ENCODE measurements at regions not wholly inside any gene's neighbourhood (a gene's known extent, or its start where the extent isn't known, plus 50 kb on each side); places are given as distances from the start of the nearest gene placed in this dataset.

- DNase-seq, result no peak
- Histone ChIP-seq H3K27me3 (ENCODE audit: control insufficient read depth in 3 of 3, insufficient read depth in 3 of 3, low read length in 3 of 3) (no peaks in the 10 kb centered on the region), H3K9me3 (ENCODE audit: control insufficient read depth in 2 of 2, insufficient read depth in 1 of 2, low read depth in 1 of 2, low read length in 1 of 2) (no peaks in the 10 kb centered on the region), H3K4me1 (ENCODE audit: control insufficient read depth in 3 of 3, insufficient read depth in 2 of 3, low read depth in 1 of 3, low read length in 2 of 3) (no peaks in the 10 kb centered on the region), H3K4me3 (ENCODE audit: low read depth in 1 of 3, low read length in 3 of 3) (no peak overlapping the region), H3K36me3 (ENCODE audit: control insufficient read depth in 3 of 3, insufficient read depth in 2 of 3, low read depth in 1 of 3, low read length in 3 of 3) (no peaks in the 10 kb centered on the region), H3K27ac (ENCODE audit: low read depth in 1 of 3, low read length in 2 of 3) (no peak overlapping the region)
- 83 to 87% (median 83%) methylated on average over 2 of the region's 2 CpGs for WGBS, 3 donors
- no peak for FAIRE-seq
Measured at GRCh38 chr13:64438084-64438483, 2792.1 kb downstream of the PCDH9 start.

DNA sequence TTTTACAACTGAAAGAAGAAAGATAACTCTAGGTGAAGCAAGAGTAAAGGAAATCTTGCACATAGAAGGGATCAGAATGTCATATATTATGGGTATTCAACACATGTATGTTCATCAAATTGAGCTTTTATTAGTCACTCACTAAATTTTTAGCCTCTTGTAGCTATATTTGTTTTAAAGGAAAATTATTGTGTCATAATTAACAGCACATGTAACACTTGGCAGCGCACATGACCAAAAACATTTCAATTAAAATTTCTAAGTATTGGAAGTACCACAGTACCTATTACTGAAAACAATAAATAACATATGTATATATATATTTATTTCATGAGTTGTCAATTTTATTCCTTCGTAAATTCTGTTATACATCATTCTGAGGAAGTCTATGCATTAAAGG lies 2800.4 kb downstream of the PCDH9 start:
- FAIRE-seq, result no peak
- Histone ChIP-seq H3K27ac (ENCODE audit: low read depth in 1 of 3, low read length in 2 of 3) (no peak overlapping the region), H3K4me3 (ENCODE audit: low read depth in 1 of 3, low read length in 3 of 3) (no peak overlapping the region), H3K27me3 (ENCODE audit: control insufficient read depth in 3 of 3, insufficient read depth in 3 of 3, low read length in 3 of 3) (no peaks in the 10 kb centered on the region), H3K4me1 (ENCODE audit: control insufficient read depth in 3 of 3, insufficient read depth in 2 of 3, low read depth in 1 of 3, low read length in 2 of 3) (no peaks in the 10 kb centered on the region), H3K9me3 (ENCODE audit: control insufficient read depth in 2 of 2, insufficient read depth in 1 of 2, low read depth in 1 of 2, low read length in 1 of 2) (no peaks in the 10 kb centered on the region), H3K36me3 (ENCODE audit: control insufficient read depth in 3 of 3, insufficient read depth in 2 of 3, low read depth in 1 of 3, low read length in 3 of 3) (no peaks in the 10 kb centered on the region)
- no peak for DNase-seq
- WGBS, 3 donors, result 90 to 96% (median 96%) methylated on average over 2 of the region's 2 CpGs

GRCh38 chr13:64428196-64428595 lies 2801.9 kb downstream of the PCDH9 start:
- no peak overlapping the region for H3K27ac ChIP-seq (ENCODE audit: low read depth in 1 of 3, low read length in 2 of 3)
- no peaks in the 10 kb centered on the region for H3K4me1 ChIP-seq (ENCODE audit: control insufficient read depth in 3 of 3, insufficient read depth in 2 of 3, low read depth in 1 of 3, low read length in 2 of 3)
- H3K9me3 ChIP-seq (ENCODE audit: control insufficient read depth in 2 of 2, insufficient read depth in 1 of 2, low read depth in 1 of 2, low read length in 1 of 2), result no peaks in the 10 kb centered on the region
- no peaks in the 10 kb centered on the region for H3K27me3 ChIP-seq (ENCODE audit: control insufficient read depth in 3 of 3, insufficient read depth in 3 of 3, low read length in 3 of 3)
- DNase-seq (no peak), FAIRE-seq (no peak)
- H3K36me3 ChIP-seq (ENCODE audit: control insufficient read depth in 3 of 3, insufficient read depth in 2 of 3, low read depth in 1 of 3, low read length in 3 of 3), result no peaks in the 10 kb centered on the region
- no peak overlapping the region for H3K4me3 ChIP-seq (ENCODE audit: low read depth in 1 of 3, low read length in 3 of 3)

DNA sequence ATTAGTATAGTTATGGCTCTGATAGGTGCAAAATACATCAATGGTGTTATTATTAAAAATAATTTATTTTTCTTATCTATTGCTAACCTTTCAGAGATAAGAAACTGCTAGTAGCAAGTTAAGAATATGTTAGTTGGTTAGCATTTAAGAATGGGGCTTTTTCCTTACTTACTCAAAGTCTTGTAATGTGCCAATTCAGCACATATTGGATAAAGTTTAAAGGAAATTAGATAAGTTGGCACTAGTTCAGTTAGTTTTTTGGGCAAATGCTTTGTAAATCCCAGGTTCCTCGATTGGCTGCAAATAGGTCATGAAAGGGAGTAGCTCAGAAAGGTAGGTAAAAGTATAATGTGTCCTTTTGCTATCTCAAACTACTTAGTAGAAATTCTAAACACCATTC lies 2806.7 kb downstream of the PCDH9 start:
- no peak for DNase-seq
- H3K4me3 ChIP-seq (ENCODE audit: low read depth in 1 of 3, low read length in 3 of 3), result no peak overlapping the region
- no peak overlapping the region for H3K27ac ChIP-seq (ENCODE audit: low read depth in 1 of 3, low read length in 2 of 3)
- no peaks in the 10 kb centered on the region for H3K9me3 ChIP-seq (ENCODE audit: control insufficient read depth in 2 of 2, insufficient read depth in 1 of 2, low read depth in 1 of 2, low read length in 1 of 2)
- no peaks in the 10 kb centered on the region for H3K36me3 ChIP-seq (ENCODE audit: control insufficient read depth in 3 of 3, insufficient read depth in 2 of 3, low read depth in 1 of 3, low read length in 3 of 3)
- H3K4me1 ChIP-seq (ENCODE audit: control insufficient read depth in 3 of 3, insufficient read depth in 2 of 3, low read depth in 1 of 3, low read length in 2 of 3), result no peaks in the 10 kb centered on the region
- no peaks in the 10 kb centered on the region for H3K27me3 ChIP-seq (ENCODE audit: control insufficient read depth in 3 of 3, insufficient read depth in 3 of 3, low read length in 3 of 3)
- FAIRE-seq, result no peak
- WGBS, 3 donors, result 54 to 69% (median 67%) methylated on average over 1 of the region's 1 CpG

GRCh38 chr13:64420181-64420580 lies 2810.0 kb downstream of the PCDH9 start:
- no peaks in the 10 kb centered on the region for H3K27me3 ChIP-seq (ENCODE audit: control insufficient read depth in 3 of 3, insufficient read depth in 3 of 3, low read length in 3 of 3)
- FAIRE-seq (no peak), DNase-seq (no peak)
- no peaks in the 10 kb centered on the region for H3K4me1 ChIP-seq (ENCODE audit: control insufficient read depth in 3 of 3, insufficient read depth in 2 of 3, low read depth in 1 of 3, low read length in 2 of 3)
- H3K9me3 ChIP-seq (ENCODE audit: control insufficient read depth in 2 of 2, insufficient read depth in 1 of 2, low read depth in 1 of 2, low read length in 1 of 2), result no peaks in the 10 kb centered on the region
- WGBS, 3 donors, result 86 to 95% (median 89%) methylated on average over 3 of the region's 3 CpGs
- no peak overlapping the region for H3K27ac ChIP-seq (ENCODE audit: low read depth in 1 of 3, low read length in 2 of 3)
- H3K4me3 ChIP-seq (ENCODE audit: low read depth in 1 of 3, low read length in 3 of 3), result no peak overlapping the region
- H3K36me3 ChIP-seq (ENCODE audit: control insufficient read depth in 3 of 3, insufficient read depth in 2 of 3, low read depth in 1 of 3, low read length in 3 of 3), result no peaks in the 10 kb centered on the region

DNA sequence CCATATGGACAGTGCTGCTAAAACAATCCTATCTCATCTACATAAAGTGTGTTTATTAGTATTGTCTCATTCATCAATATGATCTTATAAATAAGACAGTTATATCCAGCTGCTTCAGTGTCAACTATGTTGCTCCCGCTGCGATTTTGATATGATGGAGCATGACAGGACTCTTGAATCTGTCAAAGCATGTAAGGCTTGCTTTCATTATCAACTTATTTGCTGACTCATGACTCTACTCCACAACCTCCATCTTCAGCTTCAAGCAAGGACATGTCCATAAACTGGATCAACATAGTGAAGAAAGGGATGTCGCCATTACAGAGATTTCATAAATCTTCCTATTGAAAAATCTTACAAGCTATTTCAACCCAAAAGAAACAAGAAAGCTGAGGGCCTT lies 2812.6 kb downstream of the PCDH9 start:
- no peak for FAIRE-seq

GRCh38 chr13:64414381-64414780 lies 2815.8 kb downstream of the PCDH9 start:
- H3K27ac ChIP-seq (ENCODE audit: low read depth in 1 of 3, low read length in 2 of 3), result no peak overlapping the region
- no peak overlapping the region for H3K4me3 ChIP-seq (ENCODE audit: low read depth in 1 of 3, low read length in 3 of 3)
- H3K27me3 ChIP-seq (ENCODE audit: control insufficient read depth in 3 of 3, insufficient read depth in 3 of 3, low read length in 3 of 3), result no peaks in the 10 kb centered on the region
- no peaks in the 10 kb centered on the region for H3K9me3 ChIP-seq (ENCODE audit: control insufficient read depth in 2 of 2, insufficient read depth in 1 of 2, low read depth in 1 of 2, low read length in 1 of 2)
- DNase-seq (no peak), FAIRE-seq (no peak)
- no peaks in the 10 kb centered on the region for H3K4me1 ChIP-seq (ENCODE audit: control insufficient read depth in 3 of 3, insufficient read depth in 2 of 3, low read depth in 1 of 3, low read length in 2 of 3)
- H3K36me3 ChIP-seq (ENCODE audit: control insufficient read depth in 3 of 3, insufficient read depth in 2 of 3, low read depth in 1 of 3, low read length in 3 of 3), result no peaks in the 10 kb centered on the region

More for the DNA sequence above, 2812.6 kb downstream of the PCDH9 start:
- H3K4me1 ChIP-seq (ENCODE audit: control insufficient read depth in 3 of 3, insufficient read depth in 2 of 3, low read depth in 1 of 3, low read length in 2 of 3), result no peaks in the 10 kb centered on the region
- no peak overlapping the region for H3K4me3 ChIP-seq (ENCODE audit: low read depth in 1 of 3, low read length in 3 of 3)
- 71 to 92% (median 91%) methylated on average over 3 of the region's 3 CpGs for WGBS, 3 donors
- no peaks in the 10 kb centered on the region for H3K36me3 ChIP-seq (ENCODE audit: control insufficient read depth in 3 of 3, insufficient read depth in 2 of 3, low read depth in 1 of 3, low read length in 3 of 3)
- no peaks in the 10 kb centered on the region for H3K9me3 ChIP-seq (ENCODE audit: control insufficient read depth in 2 of 2, insufficient read depth in 1 of 2, low read depth in 1 of 2, low read length in 1 of 2)
- no peak overlapping the region for H3K27ac ChIP-seq (ENCODE audit: low read depth in 1 of 3, low read length in 2 of 3)
- H3K27me3 ChIP-seq (ENCODE audit: control insufficient read depth in 3 of 3, insufficient read depth in 3 of 3, low read length in 3 of 3), result no peaks in the 10 kb centered on the region
- DNase-seq, result no peak

DNA sequence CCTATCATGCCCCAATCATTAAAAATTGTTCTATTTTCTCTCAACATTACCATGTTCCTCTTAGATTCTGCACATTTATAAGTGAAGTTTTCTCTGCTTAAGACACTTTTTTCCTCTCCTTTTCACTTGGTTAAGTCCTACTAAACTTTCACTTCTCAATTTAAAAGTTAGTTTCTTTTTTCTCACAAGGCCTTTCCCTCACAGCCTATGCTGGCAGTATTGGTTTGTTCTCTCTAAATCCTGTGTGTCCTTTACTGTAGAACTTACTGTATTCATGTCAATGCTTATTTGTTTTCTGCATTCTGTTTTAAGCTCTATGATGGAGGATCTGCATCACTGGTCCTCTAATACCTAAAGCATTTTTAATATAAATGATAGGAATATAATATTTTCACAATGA lies 2816.6 kb downstream of the PCDH9 start:
- FAIRE-seq (no peak), DNase-seq (no peak)
- H3K4me3 ChIP-seq (ENCODE audit: low read depth in 1 of 3, low read length in 3 of 3), result no peak overlapping the region
- H3K4me1 ChIP-seq (ENCODE audit: control insufficient read depth in 3 of 3, insufficient read depth in 2 of 3, low read depth in 1 of 3, low read length in 2 of 3), result no peaks in the 10 kb centered on the region
- H3K27me3 ChIP-seq (ENCODE audit: control insufficient read depth in 3 of 3, insufficient read depth in 3 of 3, low read length in 3 of 3), result no peaks in the 10 kb centered on the region
- H3K36me3 ChIP-seq (ENCODE audit: control insufficient read depth in 3 of 3, insufficient read depth in 2 of 3, low read depth in 1 of 3, low read length in 3 of 3), result no peaks in the 10 kb centered on the region
- H3K9me3 ChIP-seq (ENCODE audit: control insufficient read depth in 2 of 2, insufficient read depth in 1 of 2, low read depth in 1 of 2, low read length in 1 of 2), result no peaks in the 10 kb centered on the region
- H3K27ac ChIP-seq (ENCODE audit: low read depth in 1 of 3, low read length in 2 of 3), result no peak overlapping the region

DNA sequence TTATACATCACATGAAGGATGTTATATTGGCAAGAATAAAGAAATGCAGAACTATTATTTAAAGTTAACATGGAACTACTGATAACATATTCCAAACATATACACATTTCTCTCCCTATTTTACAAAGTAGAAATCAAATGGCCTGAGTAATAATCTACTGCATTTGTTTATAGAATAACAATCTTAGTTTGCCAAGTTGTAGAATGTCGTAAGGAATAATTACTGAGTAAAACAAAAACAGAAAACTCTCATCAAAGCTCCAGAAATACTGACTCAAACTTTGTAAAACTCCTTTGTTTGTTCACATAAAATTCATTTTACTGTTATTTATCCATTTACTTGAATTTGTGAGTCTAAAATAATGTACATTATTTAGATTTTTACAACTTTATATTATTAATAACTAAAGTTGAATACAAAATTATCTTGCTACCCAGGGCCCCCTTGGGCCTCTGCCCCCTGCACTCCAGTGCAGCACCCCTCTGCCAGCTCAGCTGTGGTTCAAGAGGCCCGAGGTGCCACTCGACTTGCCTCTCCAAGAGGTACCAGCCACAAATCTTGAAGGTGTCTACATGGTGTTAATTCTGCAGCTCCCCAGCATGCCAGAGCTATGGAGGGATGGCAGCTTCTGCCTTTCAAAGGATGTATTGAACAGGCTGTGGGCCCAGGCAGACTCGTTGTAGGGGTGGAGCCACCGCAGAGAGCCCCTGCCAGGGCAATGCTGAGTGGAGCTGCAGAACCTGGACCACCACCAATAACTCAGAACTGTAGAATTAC lies 2819.7 kb downstream of the PCDH9 start:
- 57 to 67% (median 65%) methylated on average over 5 of the region's 5 CpGs for WGBS, 3 donors
- Histone ChIP-seq H3K27ac (ENCODE audit: low read depth in 1 of 3, low read length in 2 of 3) (no peak overlapping the region), H3K36me3 (ENCODE audit: control insufficient read depth in 3 of 3, insufficient read depth in 2 of 3, low read depth in 1 of 3, low read length in 3 of 3) (no peaks in the 10 kb centered on the region), H3K4me1 (ENCODE audit: control insufficient read depth in 3 of 3, insufficient read depth in 2 of 3, low read depth in 1 of 3, low read length in 2 of 3) (no peaks in the 10 kb centered on the region), H3K9me3 (ENCODE audit: control insufficient read depth in 2 of 2, insufficient read depth in 1 of 2, low read depth in 1 of 2, low read length in 1 of 2) (no peaks in the 10 kb centered on the region), H3K27me3 (ENCODE audit: control insufficient read depth in 3 of 3, insufficient read depth in 3 of 3, low read length in 3 of 3) (no peaks in the 10 kb centered on the region), H3K4me3 (ENCODE audit: low read depth in 1 of 3, low read length in 3 of 3) (no peak overlapping the region)
- FAIRE-seq (no peak), DNase-seq (no peak)
